Skeletal muscle satellite cell (primary cell): ENCODE measurements at regions not wholly inside any gene's neighbourhood (a gene's known extent, or its start where the extent isn't known, plus 50 kb on each side); places are given as distances from the start of the nearest gene placed in this dataset.
"Not testable (repeated sequence)": the region's sequence is repeated elsewhere in the genome, so short reads cannot be mapped to it uniquely, and the experiment has no call there.

Source experiments
- H3K27me3 ChIP-seq: 2 replicates; pipeline ENCODE4 v1.7.0; 2013; ENCODE audit warnings: low read length; ENCODE audit not compliant: control insufficient read depth, insufficient read depth
- H3K36me3 ChIP-seq: 2 replicates; pipeline ENCODE4 v1.7.0; 2013; ENCODE audit warnings: mild to moderate bottlenecking, control low read depth, low read length; ENCODE audit not compliant: insufficient read depth
- H3K4me1 ChIP-seq: 2 replicates; pipeline ENCODE4 v1.7.0; 2013; ENCODE audit warnings: low read length; ENCODE audit not compliant: control insufficient read depth, insufficient read depth
- H3K4me2 ChIP-seq: 2 replicates; pipeline ENCODE4 v1.7.0; 2013; ENCODE audit warnings: mild to moderate bottlenecking, low read length
- H3K4me3 ChIP-seq: 2 replicates; pipeline ENCODE4 v1.7.0; 2013; ENCODE audit warnings: low read length
- H3K9ac ChIP-seq: 2 replicates; pipeline ENCODE4 v1.7.0; 2013; ENCODE audit warnings: mild to moderate bottlenecking, low read depth, low read length, moderate library complexity
- H3K9me3 ChIP-seq: replicated peaks from 2 replicates; pipeline ENCODE4 v1.7.0; 2013; ENCODE audit warnings: mild to moderate bottlenecking, control low read depth, low read length

DNA sequence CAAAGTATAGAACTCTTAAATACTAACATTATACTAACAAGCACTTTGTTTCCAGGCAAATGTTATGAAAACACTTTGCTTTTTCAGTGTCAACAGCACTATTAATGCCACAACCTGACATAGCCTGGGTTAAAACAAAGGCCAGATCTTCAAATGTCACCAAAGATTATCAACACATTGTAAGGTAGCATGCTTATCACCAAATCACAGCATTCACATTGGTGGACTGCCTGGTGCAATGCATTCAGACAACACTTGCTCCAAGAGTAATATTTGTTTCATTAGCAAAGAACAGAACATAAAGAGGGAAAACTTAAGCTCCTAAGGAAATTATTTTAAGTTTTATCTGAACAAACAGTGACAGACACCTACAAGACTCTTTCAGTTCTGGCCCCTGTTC, 1361.2 kb downstream of the CDH8 start:
- no peaks in the 10 kb centered on the region for H3K27me3 ChIP-seq
- no peaks in the 10 kb centered on the region for H3K4me1 ChIP-seq
- H3K9ac ChIP-seq = no peak overlapping the region
- H3K9me3 ChIP-seq = peaks cover 4% of the 10 kb centered on the region
- no peak overlapping the region for H3K4me2 ChIP-seq
- H3K4me3 ChIP-seq = no peak overlapping the region
- H3K36me3 ChIP-seq = no peaks in the 10 kb centered on the region

DNA sequence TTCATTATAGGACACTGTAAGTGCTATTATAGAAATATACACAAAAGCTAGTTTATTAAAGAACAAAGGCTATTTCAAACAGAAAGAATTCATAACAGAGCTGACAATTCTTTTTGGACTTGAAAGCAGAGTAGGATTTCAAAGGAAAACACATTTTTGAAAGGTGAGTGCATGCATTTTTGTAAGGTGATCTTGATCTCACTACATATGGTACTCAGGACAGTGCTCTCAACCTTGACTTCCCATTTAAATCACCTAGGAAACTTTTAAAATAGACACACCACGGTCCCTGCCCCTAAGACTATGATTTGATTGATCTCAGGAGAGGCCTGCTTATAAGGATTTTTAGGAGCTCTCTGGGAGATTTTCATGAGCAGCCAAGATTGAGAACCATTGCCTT, 1362.0 kb downstream of the CDH8 start:
- H3K4me2 ChIP-seq = no peak overlapping the region
- H3K27me3 ChIP-seq = no peaks in the 10 kb centered on the region
- no peak overlapping the region for H3K4me3 ChIP-seq
- no peaks in the 10 kb centered on the region for H3K4me1 ChIP-seq
- no peaks in the 10 kb centered on the region for H3K36me3 ChIP-seq
- H3K9me3 ChIP-seq = peaks cover 4% of the 10 kb centered on the region
- H3K9ac ChIP-seq = no peak overlapping the region

DNA sequence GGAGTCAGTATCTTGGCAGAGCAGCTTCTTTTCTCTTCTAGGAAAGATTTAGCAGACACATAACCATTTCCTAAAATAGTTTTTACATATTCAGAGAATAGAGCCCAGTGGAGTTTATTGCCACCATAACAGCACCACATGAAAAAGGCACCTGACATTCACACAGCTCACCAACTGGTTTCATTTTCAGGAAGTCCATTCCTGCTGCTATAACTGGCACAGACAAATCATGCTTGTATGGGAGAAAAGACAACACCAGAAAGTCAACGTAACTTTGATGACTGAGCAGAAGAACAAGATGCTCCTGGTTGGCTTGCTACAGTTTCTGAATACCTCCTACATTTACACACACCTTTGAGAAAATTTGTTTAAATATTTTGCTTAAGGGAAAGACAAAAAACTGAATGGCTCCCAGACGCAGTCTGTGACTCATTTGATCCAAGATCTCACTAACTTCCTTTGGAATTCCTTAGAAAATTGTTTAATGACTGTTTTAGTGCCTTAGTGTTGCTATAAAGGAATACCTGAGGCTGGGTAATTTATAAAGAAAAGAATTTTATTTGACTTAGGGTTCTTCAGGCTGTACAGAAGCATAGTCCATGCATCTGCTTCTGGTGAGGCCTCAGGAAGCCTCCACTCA, 1380.6 kb downstream of the CDH8 start:
- Histone ChIP-seq H3K27me3 (no peaks in the 10 kb centered on the region), H3K36me3 (no peaks in the 10 kb centered on the region), H3K4me2 (no peak overlapping the region), H3K4me1 (no peaks in the 10 kb centered on the region), H3K9ac (no peak overlapping the region), H3K9me3 (peaks cover 2% of the 10 kb centered on the region), H3K4me3 (no peak overlapping the region)

DNA sequence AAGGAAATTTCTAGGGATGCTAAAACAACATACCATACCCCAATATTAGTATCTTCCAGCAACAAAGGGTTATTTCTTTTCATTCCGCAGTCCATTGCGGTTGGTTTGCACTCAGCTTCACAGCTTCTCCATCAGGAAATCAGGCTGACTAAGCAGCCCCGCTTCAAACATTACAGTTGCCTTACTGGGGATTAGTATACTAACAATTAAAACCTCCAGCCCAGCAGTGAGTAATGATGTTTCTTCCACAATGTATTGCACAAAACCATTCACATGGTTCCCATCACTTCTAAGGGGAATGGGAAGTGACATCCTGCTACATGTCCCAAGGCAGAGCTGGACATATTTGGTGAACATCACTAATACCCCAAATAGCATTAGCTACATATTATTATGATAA, 1384.9 kb downstream of the CDH8 start:
- H3K36me3 ChIP-seq = no peaks in the 10 kb centered on the region
- no peaks in the 10 kb centered on the region for H3K27me3 ChIP-seq
- no peak overlapping the region for H3K4me3 ChIP-seq
- no peaks in the 10 kb centered on the region for H3K4me1 ChIP-seq
- peaks cover 7% of the 10 kb centered on the region for H3K9me3 ChIP-seq
- no peak overlapping the region for H3K9ac ChIP-seq
- no peak overlapping the region for H3K4me2 ChIP-seq

- Histone ChIP-seq H3K4me3 (no peak overlapping the region), H3K4me1 (no peaks in the 10 kb centered on the region), H3K27me3 (no peaks in the 10 kb centered on the region), H3K9ac (no peak overlapping the region), H3K9me3 (peaks cover 5% of the 10 kb centered on the region), H3K4me2 (no peak overlapping the region), H3K36me3 (no peaks in the 10 kb centered on the region)
These were observed 1387.9 kb downstream of the CDH8 start for GRCh38 chr16:60648290-60648689.

GRCh38 chr16:60647388-60647787, 1388.8 kb downstream of the CDH8 start:
- H3K4me2 ChIP-seq, H3K4me3 ChIP-seq, H3K9me3 ChIP-seq, H3K36me3 ChIP-seq, H3K27me3 ChIP-seq, H3K9ac ChIP-seq, H3K4me1 ChIP-seq: not testable (repeated sequence)

DNA sequence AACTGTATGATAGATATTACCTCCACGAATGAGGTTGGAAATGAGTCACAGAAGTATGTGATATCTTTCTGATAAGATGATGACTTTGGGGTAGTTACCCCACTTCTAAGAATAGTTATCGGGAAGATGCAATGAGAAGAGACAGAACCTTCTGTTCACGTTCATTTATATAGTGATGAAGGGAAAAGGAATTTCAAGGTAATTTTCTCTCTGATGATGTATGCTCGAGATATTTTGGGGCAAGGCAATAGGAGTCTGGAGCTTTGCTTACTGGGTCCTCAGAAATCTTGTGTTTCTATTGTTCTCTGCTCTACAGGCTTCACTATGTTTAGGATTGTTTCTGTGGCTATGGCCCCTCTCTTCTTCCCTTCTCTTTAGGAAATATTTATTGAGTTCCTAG, 1389.6 kb downstream of the CDH8 start:
- Histone ChIP-seq H3K27me3 (no peaks in the 10 kb centered on the region), H3K4me1 (no peaks in the 10 kb centered on the region), H3K9me3 (peaks cover 5% of the 10 kb centered on the region), H3K9ac (no peak overlapping the region), H3K4me3 (no peak overlapping the region), H3K36me3 (no peaks in the 10 kb centered on the region), H3K4me2 (no peak overlapping the region)

GRCh38 chr16:60645541-60645940, 1390.7 kb downstream of the CDH8 start:
- Histone ChIP-seq H3K9ac (no peak overlapping the region), H3K4me3 (no peak overlapping the region)

GRCh38 chr16:60642956-60643355, 1393.3 kb downstream of the CDH8 start:
- Histone ChIP-seq H3K9me3 (peaks cover 16% of the 10 kb centered on the region), H3K4me2 (no peak overlapping the region), H3K9ac (no peak overlapping the region), H3K36me3 (no peaks in the 10 kb centered on the region), H3K4me1 (no peaks in the 10 kb centered on the region), H3K27me3 (no peaks in the 10 kb centered on the region), H3K4me3 (no peak overlapping the region)

More at GRCh38 chr16:60645541-60645940, 1390.7 kb downstream of the CDH8 start:
- no peaks in the 10 kb centered on the region for H3K27me3 ChIP-seq
- H3K4me1 ChIP-seq = no peaks in the 10 kb centered on the region
- peaks cover 11% of the 10 kb centered on the region for H3K9me3 ChIP-seq
- no peaks in the 10 kb centered on the region for H3K36me3 ChIP-seq
- no peak overlapping the region for H3K4me2 ChIP-seq

GRCh38 chr16:60641067-60641665, 1395.1 kb downstream of the CDH8 start:
- no peak overlapping the region for H3K4me2 ChIP-seq
- no peak overlapping the region for H3K9ac ChIP-seq
- no peaks in the 10 kb centered on the region for H3K27me3 ChIP-seq
- no peaks in the 10 kb centered on the region for H3K4me1 ChIP-seq
- H3K4me3 ChIP-seq = no peak overlapping the region
- no peaks in the 10 kb centered on the region for H3K36me3 ChIP-seq
- peaks cover 12% of the 10 kb centered on the region for H3K9me3 ChIP-seq

- H3K4me2 ChIP-seq = no peak overlapping the region
- no peaks in the 10 kb centered on the region for H3K36me3 ChIP-seq
- H3K4me1 ChIP-seq = no peaks in the 10 kb centered on the region
- peaks cover 12% of the 10 kb centered on the region for H3K9me3 ChIP-seq
- H3K9ac ChIP-seq = no peak overlapping the region
- H3K4me3 ChIP-seq = no peak overlapping the region
- no peaks in the 10 kb centered on the region for H3K27me3 ChIP-seq
These were observed 1396.2 kb downstream of the CDH8 start for GRCh38 chr16:60640038-60640437.

GRCh38 chr16:60636636-60637035, 1399.6 kb downstream of the CDH8 start:
- H3K27me3 ChIP-seq, H3K4me3 ChIP-seq: not testable (repeated sequence)
- H3K9me3 ChIP-seq = peaks cover 16% of the 10 kb centered on the region

More at GRCh38 chr16:60636636-60637035, 1399.6 kb downstream of the CDH8 start:
- H3K9ac ChIP-seq, H3K36me3 ChIP-seq, H3K4me1 ChIP-seq, H3K4me2 ChIP-seq: not testable (repeated sequence)
